ENCODE measurements at regions not wholly inside any gene's neighbourhood (a gene's known extent, or its start where the extent isn't known, plus 50 kb on each side); places are given as distances from the start of the nearest gene placed in this dataset.

- no peak overlapping the region for H3K4me3 ChIP-seq
- ATAC-seq (replicated peaks in 6 of 8), result peak in 2 of 8 experiments; percentile 32 to 42
- peaks cover 4 to 38% of the 10 kb centered on the region in 2 donors for H3K4me1 ChIP-seq (replicated peaks in 1 of 2)
- 0 to 100% (median 100%) methylated on average over 1 of the region's 1 CpG; no CpG with 5 or more reads in 3 of the 10 experiments for WGBS, 10 experiments
- in situ Hi-C loops (cut with MboI; ENCODE audit: low pct_unique_long_range_greater_than_20kb in 2 of 9, low sequenced_read_pairs in 9 of 9, unreplicated experiment in 9 of 9), result no loop called here
- H3K27ac ChIP-seq, result no peak overlapping the region
Observed at GRCh38 chr2:66790651-66791181, 355.8 kb downstream of the MEIS1 start.

DNA sequence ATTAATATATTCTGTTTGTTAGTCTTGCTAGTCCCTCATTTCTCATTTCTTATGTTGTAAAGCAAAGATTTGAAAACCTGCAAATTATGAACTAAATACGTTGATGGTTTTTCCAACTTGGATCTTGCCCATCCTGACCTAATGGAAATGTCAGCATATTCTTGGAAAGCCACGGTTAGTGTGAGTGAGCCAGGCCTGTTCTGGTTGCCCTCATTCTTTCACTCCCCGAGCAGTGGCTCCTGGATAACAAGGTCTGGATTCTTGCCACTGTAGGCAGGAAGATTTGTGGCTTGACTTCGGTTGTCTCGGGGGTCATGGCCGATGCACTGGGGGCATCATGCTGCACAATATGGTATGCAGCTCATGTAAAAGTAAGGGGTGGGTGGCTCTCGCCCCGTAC lies 359.1 kb downstream of the MEIS1 start:
- H3K4me3 ChIP-seq, result no peak overlapping the region
- WGBS, 10 experiments, result 17 to 100% (median 78%) methylated on average over 1 to 7 of the region's 8 CpGs; no CpG with 5 or more reads in 2 of the 10 experiments
- no peak overlapping the region for H3K27ac ChIP-seq
- peaks cover 4 to 38% of the 10 kb centered on the region in 2 donors for H3K4me1 ChIP-seq (replicated peaks in 1 of 2)
- ATAC-seq (replicated peaks in 6 of 8), result peak in 2 of 8 experiments; percentile 21 to 33
- in situ Hi-C loops (cut with MboI; ENCODE audit: low pct_unique_long_range_greater_than_20kb in 2 of 9, low sequenced_read_pairs in 9 of 9, unreplicated experiment in 9 of 9), result no loop called here

- Histone ChIP-seq H3K4me3 (no peak overlapping the region), H3K27ac (no peak overlapping the region), H3K4me1 (replicated peaks in 1 of 2) (peaks cover 4 to 38% of the 10 kb centered on the region in 2 donors)
- in situ Hi-C loops (cut with MboI; ENCODE audit: low pct_unique_long_range_greater_than_20kb in 2 of 9, low sequenced_read_pairs in 9 of 9, unreplicated experiment in 9 of 9), result no loop called here
- WGBS, 10 experiments, result 50 to 100% (median 90%) methylated on average over 1 of the region's 1 CpG; no CpG with 5 or more reads in 1 of the 10 experiments
- no peak for ATAC-seq (replicated peaks in 6 of 8)
Observed at GRCh38 chr2:66794551-66794950, 359.6 kb downstream of the MEIS1 start.

GRCh38 chr2:66802877-66803276 lies 368.0 kb downstream of the MEIS1 start:
- no peak overlapping the region for H3K4me3 ChIP-seq
- H3K27ac ChIP-seq, result no peak overlapping the region
- 83 to 100% (median 98%) methylated on average over 1 to 2 of the region's 2 CpGs; no CpG with 5 or more reads in 2 of the 10 experiments for WGBS, 10 experiments
- no peak for ATAC-seq (replicated peaks in 6 of 8)
- peaks cover 19 to 22% of the 10 kb centered on the region in 2 donors for H3K4me1 ChIP-seq (replicated peaks in 1 of 2)
- in situ Hi-C loops (cut with MboI; ENCODE audit: low pct_unique_long_range_greater_than_20kb in 2 of 9, low sequenced_read_pairs in 9 of 9, unreplicated experiment in 9 of 9), result no loop called here

GRCh38 chr2:66803726-66804125 lies 368.8 kb downstream of the MEIS1 start:
- H3K4me1 ChIP-seq (replicated peaks in 1 of 2), result peaks cover 19 to 22% of the 10 kb centered on the region in 2 donors
- peak overlapping the region in 1 of 2 donors; percentile 5 for H3K27ac ChIP-seq
- in situ Hi-C loops (cut with MboI; ENCODE audit: low pct_unique_long_range_greater_than_20kb in 2 of 9, low sequenced_read_pairs in 9 of 9, unreplicated experiment in 9 of 9), result no loop called here
- no peak overlapping the region for H3K4me3 ChIP-seq
- ATAC-seq (replicated peaks in 6 of 8), result no peak
- WGBS, 10 experiments, result 31 to 95% (median 70%) methylated on average over 1 to 2 of the region's 2 CpGs

DNA sequence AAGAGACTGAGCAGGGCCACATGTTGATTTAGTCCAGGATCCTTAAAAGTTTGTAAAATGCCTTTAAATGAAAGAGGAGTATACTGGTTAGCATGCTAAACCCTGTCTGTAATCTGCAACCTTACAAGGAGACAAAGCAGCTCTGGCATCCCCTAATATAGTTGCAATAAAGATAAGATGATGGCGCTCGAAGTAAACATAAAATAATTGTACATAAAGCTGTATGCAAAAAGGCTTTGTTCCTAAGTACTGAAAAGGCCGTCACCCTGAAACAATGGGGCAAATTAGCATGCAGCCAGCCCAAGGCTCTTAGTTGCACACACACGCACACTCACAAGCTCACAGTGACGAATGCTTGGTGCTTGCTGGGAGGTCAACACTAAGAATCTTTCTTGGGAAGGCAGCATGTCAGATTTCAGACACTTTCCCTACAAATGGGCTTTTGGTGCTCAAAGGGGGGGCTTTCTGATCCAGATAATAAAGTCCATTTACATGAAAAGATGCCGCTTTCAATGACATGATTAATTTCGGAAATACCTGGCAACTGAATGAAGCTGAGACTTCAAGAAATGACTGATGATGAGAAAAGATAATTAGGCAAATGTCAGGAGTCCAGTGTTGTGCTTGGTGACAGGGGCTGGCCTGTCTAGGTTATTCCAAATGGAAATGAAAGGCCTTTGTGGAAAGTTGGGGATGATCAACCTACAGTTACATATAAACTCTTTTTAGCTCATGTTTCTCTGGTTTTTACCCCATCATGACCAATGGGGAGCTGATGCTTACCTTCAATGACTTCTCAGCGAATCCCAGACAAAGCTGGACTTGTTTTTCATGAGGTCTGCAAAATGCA lies 370.3 kb downstream of the MEIS1 start:
- Histone ChIP-seq H3K4me3 (no peak overlapping the region), H3K4me1 (replicated peaks in 1 of 2) (peaks cover 19 to 22% of the 10 kb centered on the region in 2 donors), H3K27ac (peak overlapping the region in 1 of 2 donors; percentile 8)
- ATAC-seq (replicated peaks in 6 of 8), result peak in 5 of 8 experiments; percentile 80 to 88 (median 85)
- in situ Hi-C loops (cut with MboI; ENCODE audit: low pct_unique_long_range_greater_than_20kb in 2 of 9, low sequenced_read_pairs in 9 of 9, unreplicated experiment in 9 of 9), result no loop called here
- WGBS, 10 experiments, result 0 to 71% (median 34%) methylated on average over 1 to 8 of the region's 8 CpGs

DNA sequence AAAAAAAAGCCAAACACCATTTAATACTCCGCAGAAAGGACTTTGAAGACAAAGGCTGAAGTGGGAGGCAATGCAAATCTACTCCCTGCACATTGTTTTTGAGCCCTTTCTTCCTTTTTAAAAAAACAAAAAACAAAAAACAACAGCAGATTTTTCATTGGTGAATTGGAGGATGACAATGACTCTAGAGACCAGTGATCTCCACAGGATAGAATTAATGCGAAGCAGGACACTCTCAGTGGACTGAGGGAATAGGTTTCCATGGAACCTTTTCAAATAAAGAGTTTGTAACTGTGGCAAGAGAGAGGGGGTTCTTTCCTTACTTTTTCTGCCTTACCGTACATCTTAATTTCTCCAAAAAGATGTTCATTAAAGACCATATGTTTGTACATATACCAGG lies 371.0 kb downstream of the MEIS1 start:
- ATAC-seq (replicated peaks in 6 of 8), result peak in 3 of 8 experiments; percentile 55 to 60 (median 58)
- in situ Hi-C loops (cut with MboI; ENCODE audit: low pct_unique_long_range_greater_than_20kb in 2 of 9, low sequenced_read_pairs in 9 of 9, unreplicated experiment in 9 of 9), result no loop called here
- Histone ChIP-seq H3K4me3 (no peak overlapping the region), H3K27ac (no peak overlapping the region), H3K4me1 (replicated peaks in 1 of 2) (peaks cover 19 to 22% of the 10 kb centered on the region in 2 donors)
- 11 to 100% (median 46%) methylated on average over 1 to 3 of the region's 3 CpGs; no CpG with 5 or more reads in 1 of the 10 experiments for WGBS, 10 experiments

GRCh38 chr2:66813525-66813924 lies 378.6 kb downstream of the MEIS1 start:
- no peak for ATAC-seq (replicated peaks in 6 of 8)
- no peaks in the 10 kb centered on the region for H3K4me1 ChIP-seq (replicated peaks in 1 of 2)
- WGBS, 10 experiments, result 0 to 100% (median 88%) methylated on average over 1 of the region's 1 CpG; no CpG with 5 or more reads in 1 of the 10 experiments
- H3K4me3 ChIP-seq, result no peak overlapping the region
- in situ Hi-C loops (cut with MboI; ENCODE audit: low pct_unique_long_range_greater_than_20kb in 2 of 9, low sequenced_read_pairs in 9 of 9, unreplicated experiment in 9 of 9), result no loop called here
- no peak overlapping the region for H3K27ac ChIP-seq

DNA sequence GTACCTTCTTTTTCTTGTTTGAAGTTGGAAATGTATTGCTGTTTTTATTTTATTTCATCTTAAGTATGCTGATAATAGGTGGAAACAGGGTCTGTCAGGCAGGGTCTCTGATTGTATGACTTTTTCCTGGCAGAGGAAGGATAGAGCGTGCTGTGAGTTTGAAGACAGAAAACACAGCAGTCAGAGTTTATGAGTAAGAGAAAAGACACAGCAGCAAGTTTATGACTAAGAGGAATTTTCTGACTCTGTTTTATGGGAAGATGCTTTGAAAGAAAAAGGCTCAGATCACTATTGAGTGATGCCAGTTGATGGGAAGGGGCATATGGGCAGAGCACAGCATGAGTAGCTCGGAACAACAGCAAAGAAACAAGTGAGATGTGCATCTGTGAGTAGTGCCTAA lies 379.1 kb downstream of the MEIS1 start:
- in situ Hi-C loops (cut with MboI; ENCODE audit: low pct_unique_long_range_greater_than_20kb in 2 of 9, low sequenced_read_pairs in 9 of 9, unreplicated experiment in 9 of 9), result no loop called here
- Histone ChIP-seq H3K4me3 (no peak overlapping the region), H3K27ac (no peak overlapping the region), H3K4me1 (replicated peaks in 1 of 2) (no peaks in the 10 kb centered on the region)
- no peak for ATAC-seq (replicated peaks in 6 of 8)
- 0 to 100% (median 67%) methylated on average over 1 to 2 of the region's 2 CpGs for WGBS, 10 experiments

GRCh38 chr2:66814916-66815315 lies 380.0 kb downstream of the MEIS1 start:
- in situ Hi-C loops (cut with MboI; ENCODE audit: low pct_unique_long_range_greater_than_20kb in 2 of 9, low sequenced_read_pairs in 9 of 9, unreplicated experiment in 9 of 9), result no loop called here
- ATAC-seq (replicated peaks in 6 of 8), result no peak
- H3K4me1 ChIP-seq (replicated peaks in 1 of 2), result no peaks in the 10 kb centered on the region
- H3K27ac ChIP-seq, result no peak overlapping the region
- no peak overlapping the region for H3K4me3 ChIP-seq
- 17 to 100% (median 100%) methylated on average over 1 of the region's 1 CpG; no CpG with 5 or more reads in 2 of the 10 experiments for WGBS, 10 experiments

DNA sequence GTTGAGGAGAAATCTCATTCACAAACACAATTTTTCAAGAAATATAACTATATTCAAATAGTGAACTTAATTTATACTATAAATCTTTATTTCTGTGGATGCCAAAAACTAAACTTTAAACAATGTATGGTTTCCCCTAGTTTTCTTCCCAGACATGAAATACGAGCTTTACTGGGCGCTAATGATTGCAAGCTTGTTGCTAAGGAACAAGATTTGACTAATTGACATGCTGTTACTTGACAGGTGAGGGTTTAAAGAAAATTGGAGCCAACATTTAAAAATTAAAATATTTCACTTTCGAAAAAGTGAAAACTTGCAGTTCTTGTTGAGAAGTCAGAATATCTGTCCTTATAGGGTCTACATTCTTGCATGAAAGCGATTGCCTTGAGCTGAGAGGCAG lies 381.0 kb downstream of the MEIS1 start:
- 33 to 100% (median 88%) methylated on average over 2 to 4 of the region's 4 CpGs for WGBS, 10 experiments
- Histone ChIP-seq H3K27ac (no peak overlapping the region), H3K4me3 (no peak overlapping the region), H3K4me1 (replicated peaks in 1 of 2) (no peaks in the 10 kb centered on the region)
- in situ Hi-C loops (cut with MboI; ENCODE audit: low pct_unique_long_range_greater_than_20kb in 2 of 9, low sequenced_read_pairs in 9 of 9, unreplicated experiment in 9 of 9), result no loop called here
- no peak for ATAC-seq (replicated peaks in 6 of 8)

DNA sequence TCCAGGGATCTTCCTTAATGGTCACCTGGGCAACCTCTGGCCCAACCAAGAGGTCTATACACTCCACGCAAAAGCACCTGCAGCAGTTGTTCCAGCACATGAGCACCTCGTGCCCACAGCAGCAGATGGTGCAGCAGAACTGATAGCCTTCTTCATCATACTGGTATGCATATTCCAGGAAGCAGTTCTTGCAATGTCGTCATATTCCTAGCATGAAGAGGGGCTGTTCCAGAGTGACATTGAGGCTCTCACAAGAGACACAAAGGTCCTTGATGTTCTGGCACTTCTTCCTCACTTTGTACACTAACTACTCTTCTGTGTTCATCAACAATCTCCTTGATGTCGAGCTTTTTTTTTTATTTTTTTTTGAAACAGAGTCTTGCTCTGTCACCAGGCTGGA lies 386.2 kb downstream of the MEIS1 start:
- ATAC-seq (replicated peaks in 6 of 8), result no peak

DNA sequence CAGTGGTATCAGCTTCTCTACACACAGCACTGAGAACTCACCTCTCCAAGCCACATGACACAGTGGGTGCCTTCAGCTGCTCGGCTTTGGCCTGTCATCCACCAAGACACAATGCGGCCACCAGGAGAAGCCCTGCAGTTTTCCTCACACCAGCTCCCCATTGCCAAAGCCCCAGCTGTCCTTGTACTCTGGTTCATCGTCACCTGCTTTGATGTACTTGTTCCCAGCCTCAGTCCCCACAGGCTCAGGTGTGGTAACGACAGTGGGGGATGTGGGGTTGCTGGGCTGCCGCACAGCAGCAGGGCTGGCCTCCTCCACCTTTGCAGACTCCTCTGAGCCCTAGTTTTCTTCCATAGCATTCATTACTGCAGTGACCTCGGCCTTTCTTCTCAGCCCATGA lies 387.3 kb downstream of the MEIS1 start:
- H3K27ac ChIP-seq, result no peak overlapping the region
- in situ Hi-C loops (cut with MboI; ENCODE audit: low pct_unique_long_range_greater_than_20kb in 2 of 9, low sequenced_read_pairs in 9 of 9, unreplicated experiment in 9 of 9), result no loop called here
- H3K4me3 ChIP-seq, result no peak overlapping the region
- WGBS, 10 experiments, result 0 to 100% (median 72%) methylated on average over 1 to 4 of the region's 6 CpGs
- ATAC-seq (replicated peaks in 6 of 8), result no peak
- H3K4me1 ChIP-seq (replicated peaks in 1 of 2), result peaks cover 0 to 5% of the 10 kb centered on the region in 2 donors

More for the DNA sequence above, 386.2 kb downstream of the MEIS1 start:
- peaks cover 0 to 5% of the 10 kb centered on the region in 2 donors for H3K4me1 ChIP-seq (replicated peaks in 1 of 2)
- in situ Hi-C loops (cut with MboI; ENCODE audit: low pct_unique_long_range_greater_than_20kb in 2 of 9, low sequenced_read_pairs in 9 of 9, unreplicated experiment in 9 of 9), result no loop called here
- WGBS, 10 experiments, result 30 to 100% (median 77%) methylated on average over 1 to 4 of the region's 4 CpGs; no CpG with 5 or more reads in 3 of the 10 experiments
- no peak overlapping the region for H3K4me3 ChIP-seq
- H3K27ac ChIP-seq, result no peak overlapping the region

All from motor neuron (in vitro differentiated cells).